Trophoblast cell (in vitro differentiated cells and primary cell): ENCODE measurements at regions not wholly inside any gene's neighbourhood (a gene's known extent, or its start where the extent isn't known, plus 50 kb on each side); places are given as distances from the start of the nearest gene placed in this dataset.

Experiments used
- DNase-seq, 2 donors: peaks; one replicate each; pipeline ENCODE4 v3.0.0-alpha.2; 2016
- H2AFZ ChIP-seq: 2 replicates; pipeline ENCODE4 v1.6.1; 2013; ENCODE audit warnings: low read length, moderate library complexity, mild to moderate bottlenecking; ENCODE audit not compliant: insufficient read depth, poor library complexity
- H2AK5ac ChIP-seq: 2 replicates; pipeline ENCODE4 v1.6.1; 2013; ENCODE audit warnings: mild to moderate bottlenecking, low read length
- H2BK120ac ChIP-seq: 2 replicates; pipeline ENCODE4 v1.6.1; 2013; ENCODE audit warnings: low read length, mild to moderate bottlenecking, moderate library complexity; ENCODE audit not compliant: insufficient read depth, poor library complexity
- H2BK12ac ChIP-seq: 2 replicates; pipeline ENCODE4 v1.6.1; 2013; ENCODE audit warnings: mild to moderate bottlenecking, low read length, moderate library complexity
- H2BK5ac ChIP-seq: 2 replicates; pipeline ENCODE4 v1.6.1; 2013; ENCODE audit warnings: low read length, low read depth, moderate library complexity, mild to moderate bottlenecking; ENCODE audit not compliant: poor library complexity
- H3K14ac ChIP-seq: 2 replicates; pipeline ENCODE4 v1.6.1; 2013; ENCODE audit warnings: mild to moderate bottlenecking, low read length
- H3K18ac ChIP-seq: 2 replicates; pipeline ENCODE4 v1.6.1; 2013; ENCODE audit warnings: mild to moderate bottlenecking, low read length
- H3K23ac ChIP-seq: 2 replicates; pipeline ENCODE4 v1.6.1; 2013; ENCODE audit warnings: low read length
- H3K27ac ChIP-seq: 2 replicates; pipeline ENCODE4 v1.5.1; 2013; ENCODE audit warnings: low read depth, mild to moderate bottlenecking, inconsistent platforms, low read length, moderate library complexity
- H3K27me3 ChIP-seq: 2 replicates; pipeline ENCODE4 v1.6.1; 2013; ENCODE audit warnings: inconsistent platforms, mild to moderate bottlenecking, low read length, moderate library complexity; ENCODE audit not compliant: insufficient read depth
- H3K36me3 ChIP-seq, 2 experiments: 1 replicate in 1 of 2; 2 replicates in 1 of 2; pipeline ENCODE4 v1.6.1; 2013; ENCODE audit warnings: low read length in 2 of 2, mild to moderate bottlenecking in 2 of 2, moderate library complexity in 1 of 2; ENCODE audit not compliant: insufficient read depth in 2 of 2, control insufficient read depth in 1 of 2
- H3K4ac ChIP-seq: 2 replicates; pipeline ENCODE4 v1.6.1; 2013; ENCODE audit warnings: low read depth, mild to moderate bottlenecking, low read length, moderate library complexity
- H3K4me1 ChIP-seq, 2 experiments: 1 replicate in 1 of 2; 2 replicates in 1 of 2; pipeline ENCODE4 v1.6.1; 2013; ENCODE audit warnings: low read length in 2 of 2, mild to moderate bottlenecking in 2 of 2, moderate library complexity in 1 of 2; ENCODE audit not compliant: insufficient read depth in 2 of 2, control insufficient read depth in 1 of 2
- H3K4me2 ChIP-seq: 2 replicates; pipeline ENCODE4 v1.6.1; 2013; ENCODE audit warnings: inconsistent platforms, mild to moderate bottlenecking, low read length, moderate library complexity
- H3K4me3 ChIP-seq: 2 replicates; pipeline ENCODE4 v1.5.1; 2013; ENCODE audit warnings: mild to moderate bottlenecking, low read depth, low read length, inconsistent platforms
- H3K79me1 ChIP-seq: one replicate; pipeline ENCODE4 v1.6.1; 2013; ENCODE audit warnings: low read length
- H3K79me2 ChIP-seq: 2 replicates; pipeline ENCODE4 v1.6.1; 2013; ENCODE audit warnings: low read length, mild to moderate bottlenecking; ENCODE audit not compliant: control insufficient read depth, insufficient read depth, poor library complexity
- H3K9ac ChIP-seq: 2 replicates; pipeline ENCODE4 v1.6.1; 2013; ENCODE audit warnings: mild to moderate bottlenecking, low read length
- H3K9me3 ChIP-seq: 2 replicates; pipeline ENCODE4 v1.6.1; 2013; ENCODE audit warnings: low read depth, mild to moderate bottlenecking, control low read depth, inconsistent platforms, low read length; ENCODE audit not compliant: insufficient read depth
- H4K12ac ChIP-seq: 2 replicates; pipeline ENCODE4 v1.6.1; 2013; ENCODE audit warnings: low read depth, mild to moderate bottlenecking, low read length, moderate library complexity
- H4K8ac ChIP-seq: 2 replicates; pipeline ENCODE4 v1.6.1; 2013; ENCODE audit warnings: low read depth, mild to moderate bottlenecking, low read length, moderate library complexity
- H4K91ac ChIP-seq: one replicate; pipeline ENCODE4 v1.6.1; 2013; ENCODE audit warnings: low read depth, mild to moderate bottlenecking, low read length, moderate library complexity
- WGBS: extraction: QIAGEN DNeasy Blood & Tissue Kit; methylation state at CpG from one replicate; pipeline ENCODE4 v1.1.7; 2013; ENCODE audit warnings: missing lambda C conversion rate; ENCODE audit not compliant: insufficient read length, insufficient coverage; ENCODE audit errors: extremely low coverage; 5-methylcytosine and 5-hydroxymethylcytosine counted together

DNA sequence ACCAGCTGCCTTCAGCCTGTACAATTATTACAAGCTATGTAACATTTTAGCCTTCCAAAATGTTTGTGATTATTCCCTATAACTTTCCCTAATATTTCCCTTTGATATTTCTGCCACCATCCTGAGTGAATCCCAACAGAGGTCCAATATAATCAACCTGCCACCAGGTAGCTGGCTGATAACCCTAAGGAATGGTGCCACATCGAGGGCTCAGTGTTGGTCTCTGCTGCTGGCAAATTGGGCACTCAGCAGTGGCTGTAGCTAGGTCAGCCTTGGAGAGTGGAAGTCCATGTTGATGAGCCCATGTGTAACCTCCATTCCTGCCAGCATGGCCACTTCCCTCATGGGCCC lies 121.2 kb downstream of the ZNF280B start:
- no peak overlapping the region for H3K4ac ChIP-seq
- H3K27me3 ChIP-seq = no peaks in the 10 kb centered on the region
- no peak overlapping the region for H2BK12ac ChIP-seq
- no peaks in the 10 kb centered on the region for H3K79me1 ChIP-seq
- no peak overlapping the region for H2AFZ ChIP-seq
- no peak overlapping the region for H4K12ac ChIP-seq
- H3K9me3 ChIP-seq = peaks cover 4% of the 10 kb centered on the region
- WGBS = no CpG with 5 or more reads among the region's 1 CpG
- H3K27ac ChIP-seq = no peak overlapping the region
- H3K4me3 ChIP-seq = no peak overlapping the region
- H4K91ac ChIP-seq = no peak overlapping the region
- H3K36me3 ChIP-seq = no peaks in the 10 kb centered on the region
- H2AK5ac ChIP-seq = no peak overlapping the region
- H3K23ac ChIP-seq = no peak overlapping the region
- no peak overlapping the region for H3K4me2 ChIP-seq
- H3K79me2 ChIP-seq = no peaks in the 10 kb centered on the region
- H4K8ac ChIP-seq = no peak overlapping the region
- no peak for DNase-seq
- H3K9ac ChIP-seq = no peak overlapping the region
- no peak overlapping the region for H2BK120ac ChIP-seq
- no peaks in the 10 kb centered on the region for H3K4me1 ChIP-seq
- no peak overlapping the region for H2BK5ac ChIP-seq
- H3K18ac ChIP-seq = no peak overlapping the region
- H3K14ac ChIP-seq = no peak overlapping the region

DNA sequence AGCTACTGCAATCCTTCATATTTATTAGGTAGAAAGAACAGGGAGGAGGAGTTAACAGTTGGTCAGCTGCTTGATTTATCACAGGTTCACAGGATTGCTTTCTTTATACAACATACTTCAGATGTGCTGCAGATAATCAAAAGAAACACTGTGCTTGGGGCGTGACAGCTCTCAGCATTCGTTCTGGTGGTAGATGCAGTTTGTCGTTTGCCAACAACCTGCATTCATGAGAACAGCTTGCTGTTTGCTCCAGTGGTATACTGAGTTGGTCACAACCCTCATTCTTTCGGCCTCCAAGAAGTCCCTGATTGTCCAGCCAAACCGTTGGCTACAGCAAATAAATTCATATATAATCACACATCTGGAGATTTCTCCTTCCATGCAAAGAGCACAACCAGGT lies 120.5 kb downstream of the ZNF280B start:
- H3K4me3 ChIP-seq = no peak overlapping the region
- H4K12ac ChIP-seq = no peak overlapping the region
- no peaks in the 10 kb centered on the region for H3K4me1 ChIP-seq
- no peak overlapping the region for H2BK12ac ChIP-seq
- DNase-seq = peak in 1 of 2 donors; percentile 42
- WGBS = no CpG with 5 or more reads among the region's 5 CpGs
- no peak overlapping the region for H3K27ac ChIP-seq
- H2AK5ac ChIP-seq = no peak overlapping the region
- H2BK5ac ChIP-seq = no peak overlapping the region
- no peak overlapping the region for H3K18ac ChIP-seq
- H3K4ac ChIP-seq = no peak overlapping the region
- H3K79me1 ChIP-seq = no peaks in the 10 kb centered on the region
- H3K14ac ChIP-seq = no peak overlapping the region
- no peak overlapping the region for H2AFZ ChIP-seq
- no peak overlapping the region for H3K4me2 ChIP-seq
- peaks cover 4% of the 10 kb centered on the region for H3K9me3 ChIP-seq
- no peak overlapping the region for H4K91ac ChIP-seq
- H4K8ac ChIP-seq = no peak overlapping the region
- no peaks in the 10 kb centered on the region for H3K79me2 ChIP-seq
- H3K27me3 ChIP-seq = no peaks in the 10 kb centered on the region
- H2BK120ac ChIP-seq = no peak overlapping the region
- no peak overlapping the region for H3K23ac ChIP-seq
- no peaks in the 10 kb centered on the region for H3K36me3 ChIP-seq
- H3K9ac ChIP-seq = no peak overlapping the region

DNA sequence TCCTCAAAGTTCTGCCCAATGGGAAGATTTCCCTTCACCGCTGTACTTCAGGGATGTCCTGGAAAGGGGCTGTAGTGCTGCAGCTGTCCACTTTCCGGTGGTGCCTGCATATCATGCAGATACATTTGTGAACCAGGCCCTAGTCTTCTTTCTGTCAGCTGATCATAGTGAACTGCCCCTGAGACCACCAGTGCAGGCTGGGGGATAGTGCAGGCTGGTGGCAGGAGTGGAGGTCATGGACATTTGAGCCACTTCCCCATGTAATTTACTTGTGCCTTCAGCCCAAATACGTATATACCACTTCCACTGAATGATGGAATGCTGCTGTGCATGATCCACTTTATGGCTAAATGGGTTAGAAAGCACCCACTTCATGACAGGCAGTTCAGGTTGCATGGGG lies 120.0 kb downstream of the ZNF280B start:
- no peak overlapping the region for H3K27ac ChIP-seq
- H2AK5ac ChIP-seq = no peak overlapping the region
- no peak overlapping the region for H4K8ac ChIP-seq
- H4K12ac ChIP-seq = no peak overlapping the region
- H3K4me1 ChIP-seq = no peaks in the 10 kb centered on the region
- no peak overlapping the region for H3K18ac ChIP-seq
- no peak overlapping the region for H4K91ac ChIP-seq
- no peak overlapping the region for H2BK5ac ChIP-seq
- H2BK120ac ChIP-seq = no peak overlapping the region
- DNase-seq = no peak
- H3K9ac ChIP-seq = no peak overlapping the region
- no peak overlapping the region for H3K23ac ChIP-seq
- no CpG with 5 or more reads among the region's 3 CpGs for WGBS
- no peak overlapping the region for H2AFZ ChIP-seq
- H3K79me2 ChIP-seq = no peaks in the 10 kb centered on the region
- H3K4ac ChIP-seq = no peak overlapping the region
- peaks cover 4% of the 10 kb centered on the region for H3K9me3 ChIP-seq
- no peaks in the 10 kb centered on the region for H3K27me3 ChIP-seq
- H3K36me3 ChIP-seq = no peaks in the 10 kb centered on the region
- H2BK12ac ChIP-seq = no peak overlapping the region
- no peaks in the 10 kb centered on the region for H3K79me1 ChIP-seq
- H3K4me2 ChIP-seq = no peak overlapping the region
- no peak overlapping the region for H3K4me3 ChIP-seq
- no peak overlapping the region for H3K14ac ChIP-seq

DNA sequence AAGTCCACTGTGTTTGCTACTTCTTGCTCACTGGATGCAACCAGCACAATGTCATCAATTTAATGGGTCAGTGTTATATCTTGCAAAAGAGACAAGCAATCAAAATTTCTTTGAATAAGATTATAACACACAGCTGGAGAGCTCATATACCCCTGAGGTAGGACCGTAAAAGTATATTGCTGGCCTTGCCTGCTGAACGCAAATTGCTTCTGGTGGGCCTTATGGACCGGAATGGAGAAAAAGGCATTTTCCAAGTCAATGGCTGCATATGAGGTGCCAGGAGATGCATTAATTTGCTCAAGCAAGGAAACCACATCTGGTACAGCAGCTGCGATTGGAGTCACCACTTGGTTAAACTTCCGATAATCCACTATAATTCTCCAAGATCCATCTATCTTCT lies 119.1 kb downstream of the ZNF280B start:
- Histone ChIP-seq H2BK12ac (no peak overlapping the region), H3K27ac (no peak overlapping the region), H3K18ac (no peak overlapping the region), H4K91ac (no peak overlapping the region), H2BK120ac (no peak overlapping the region), H3K4me3 (no peak overlapping the region), H3K23ac (no peak overlapping the region), H3K79me1 (no peaks in the 10 kb centered on the region), H2BK5ac (no peak overlapping the region), H3K9ac (no peak overlapping the region), H4K8ac (no peak overlapping the region), H3K27me3 (no peaks in the 10 kb centered on the region), H3K14ac (no peak overlapping the region), H3K36me3 (no peaks in the 10 kb centered on the region), H4K12ac (no peak overlapping the region), H3K79me2 (no peaks in the 10 kb centered on the region), H3K4me2 (no peak overlapping the region), H3K9me3 (peaks cover 4% of the 10 kb centered on the region), H2AK5ac (no peak overlapping the region), H3K4ac (no peak overlapping the region), H3K4me1 (no peaks in the 10 kb centered on the region), H2AFZ (no peak overlapping the region)
- no CpG with 5 or more reads among the region's 5 CpGs for WGBS
- DNase-seq = no peak
